Thoracic aorta (tissue), 2 donors: ENCODE measurements at regions not wholly inside any gene's neighbourhood (a gene's known extent, or its start where the extent isn't known, plus 50 kb on each side); places are given as distances from the start of the nearest gene placed in this dataset.
"Not testable (repeated sequence)": the region's sequence is repeated elsewhere in the genome, so short reads cannot be mapped to it uniquely, and the experiment has no call there.

ENCODE experiments used
- ATAC-seq: fragments of 150-250 bp; one replicate; pipeline ENCODE4 v1.8.0; 2017; ENCODE audit warnings: low read depth; ENCODE audit not compliant: insufficient number of reproducible peaks, low FRiP score
- DNase-seq: peaks from one replicate; pipeline ENCODE4 v3.0.0-alpha.2; 2020; ENCODE audit warnings: low spot score
- H3K27ac ChIP-seq, 2 donors: fragments of 200-600 bp; sonication (generic); 1 replicate in 1 of 2; 2 replicates in 1 of 2; pipeline ENCODE4 v1.5.1; 2016; ENCODE audit warnings: mild to moderate bottlenecking in 2 of 2, moderate library complexity in 2 of 2
- H3K27me3 ChIP-seq: fragments of 200-600 bp; sonication (generic); replicated peaks from 2 replicates; pipeline ENCODE4 v1.6.0; 2016; ENCODE audit warnings: mild to moderate bottlenecking; ENCODE audit not compliant: insufficient read depth
- H3K36me3 ChIP-seq: fragments of 200-600 bp; sonication (generic); one replicate; pipeline ENCODE4 v1.5.1; 2016
- H3K4me1 ChIP-seq, 2 donors: fragments of 200-600 bp; sonication (generic); 1 replicate in 1 of 2; 2 replicates in 1 of 2; pipeline versions ENCODE4 v1.5.1 to v1.6.0; 2016; ENCODE audit warnings: low read depth in 2 of 2, mild to moderate bottlenecking in 1 of 2; ENCODE audit not compliant: control insufficient read depth in 1 of 2
- H3K4me3 ChIP-seq: fragments of 200-600 bp; sonication (generic); 2 replicates; pipeline ENCODE4 v1.5.1; 2016; ENCODE audit warnings: mild to moderate bottlenecking
- H3K9me3 ChIP-seq: fragments of 200-600 bp; sonication (generic); 2 replicates; pipeline ENCODE4 v1.5.1; 2016
- CTCF ChIP-seq: fragments of 200-600 bp; sonication (generic); IDR thresholded peaks from one replicate; pipeline ENCODE4 v1.5.1; 2019; ENCODE audit warnings: antibody characterized with exemption

DNA sequence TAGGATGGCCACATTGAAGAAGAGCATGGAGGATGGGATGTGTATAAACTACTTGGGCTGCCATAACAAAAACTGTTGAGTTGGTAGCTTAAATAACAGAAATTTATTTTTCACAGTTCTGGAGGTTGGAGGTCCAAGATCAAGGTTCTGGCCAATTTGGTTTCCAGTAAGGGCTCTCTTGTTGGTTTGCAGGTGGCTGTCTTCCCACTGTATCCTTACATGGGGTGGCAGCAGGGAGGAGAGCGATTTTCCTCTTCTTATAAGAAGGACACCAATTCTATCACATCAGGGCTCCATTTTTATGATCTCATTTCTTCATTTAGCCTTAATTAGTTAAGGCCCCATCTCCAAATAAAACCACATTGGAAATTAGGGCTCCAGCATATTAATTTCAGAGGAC, 465.7 kb downstream of the GADD45G start:
- no peak for DNase-seq
- Histone ChIP-seq H3K4me3 (no peak overlapping the region), H3K9me3 (no peaks in the 10 kb centered on the region), H3K27me3 (no peaks in the 10 kb centered on the region), H3K4me1 (no peaks in the 10 kb centered on the region), H3K36me3 (no peaks in the 10 kb centered on the region), H3K27ac (no peak overlapping the region)
- TF ChIP-seq CTCF, result no peak
- no peak for ATAC-seq

DNA sequence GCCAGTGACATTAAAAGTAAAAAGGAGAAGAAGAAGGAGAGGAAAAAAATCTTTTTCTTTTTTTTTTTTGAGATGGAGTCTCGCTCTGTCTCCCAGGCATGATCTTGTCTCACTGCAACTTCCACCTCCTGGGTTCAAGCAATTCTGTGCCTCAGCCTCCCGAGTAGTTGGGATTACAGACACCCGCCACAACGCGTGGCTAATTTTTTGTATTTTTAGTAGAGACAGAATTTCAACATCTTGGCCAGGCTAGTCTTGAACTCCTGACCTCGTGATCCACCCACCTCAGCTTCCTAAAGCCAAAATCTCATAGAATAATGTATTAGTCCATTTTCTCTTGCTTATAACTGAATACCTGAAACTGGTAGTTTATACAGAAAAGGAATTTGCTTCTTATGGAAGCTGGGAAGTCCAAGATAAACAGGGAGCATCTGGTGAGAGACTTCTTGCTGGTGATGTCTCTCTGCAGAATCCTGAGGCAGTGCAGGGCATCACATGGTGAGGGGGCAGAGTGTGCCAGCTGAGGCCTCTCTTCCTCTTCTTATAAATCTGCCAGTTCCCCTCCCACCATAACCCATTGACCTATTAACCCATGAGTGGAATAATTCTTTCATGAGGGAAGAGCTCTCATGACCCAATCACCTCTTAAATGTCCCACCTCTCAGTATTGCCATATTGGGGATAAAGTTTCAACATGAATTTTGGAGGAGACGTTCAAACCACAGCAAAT, 466.3 kb downstream of the GADD45G start:
- Histone ChIP-seq H3K27me3 (no peaks in the 10 kb centered on the region), H3K9me3 (no peaks in the 10 kb centered on the region), H3K4me3 (no peak overlapping the region), H3K4me1 (no peaks in the 10 kb centered on the region), H3K27ac (no peak overlapping the region), H3K36me3 (no peaks in the 10 kb centered on the region)
- DNase-seq (no peak), ATAC-seq (no peak)
- TF ChIP-seq CTCF, result no peak

- Histone ChIP-seq H3K36me3 (no peaks in the 10 kb centered on the region), H3K4me3 (no peak overlapping the region), H3K4me1 (no peaks in the 10 kb centered on the region), H3K27ac (no peak overlapping the region), H3K9me3 (no peaks in the 10 kb centered on the region), H3K27me3 (no peaks in the 10 kb centered on the region)
- no peak for ATAC-seq
- TF ChIP-seq CTCF, result no peak
- DNase-seq, result no peak
These were observed 468.6 kb downstream of the GADD45G start for GRCh38 chr9:90073186-90073945.

DNA sequence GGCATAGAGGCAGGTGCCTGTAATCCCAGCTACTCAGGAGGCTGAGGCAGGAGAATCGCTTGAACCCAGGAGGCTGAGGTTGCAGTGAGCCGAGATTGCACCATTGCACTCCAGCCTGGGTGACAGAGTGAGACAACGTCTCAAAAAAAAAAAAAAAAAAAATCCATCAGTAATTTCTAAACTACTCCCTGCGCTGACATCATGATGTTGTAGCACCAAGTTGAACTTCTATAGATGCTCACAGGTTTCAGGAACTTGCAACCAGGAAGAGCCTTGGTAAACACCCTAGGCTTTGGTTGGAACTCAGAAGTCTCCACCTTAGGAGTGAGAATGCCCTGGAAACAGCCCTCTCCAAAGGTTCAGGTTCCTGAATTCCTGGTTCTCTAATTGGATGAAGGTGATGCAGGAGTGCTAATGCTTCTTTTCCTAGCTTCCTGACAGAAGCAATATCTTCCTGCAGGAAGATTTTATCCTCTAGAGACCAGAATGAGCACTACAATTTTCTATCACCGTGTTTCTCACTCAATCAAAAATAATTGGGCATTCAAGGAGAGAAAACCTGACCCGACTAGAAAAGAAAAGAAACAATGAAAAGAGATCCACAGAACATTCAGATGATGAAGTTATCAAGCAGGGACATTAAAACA, 469.6 kb downstream of the GADD45G start:
- Histone ChIP-seq H3K4me3 (no peak overlapping the region), H3K36me3 (no peaks in the 10 kb centered on the region), H3K27me3 (no peaks in the 10 kb centered on the region), H3K27ac (no peak overlapping the region), H3K4me1 (no peaks in the 10 kb centered on the region), H3K9me3 (no peaks in the 10 kb centered on the region)
- no peak for TF ChIP-seq CTCF
- ATAC-seq, result no peak
- no peak for DNase-seq

DNA sequence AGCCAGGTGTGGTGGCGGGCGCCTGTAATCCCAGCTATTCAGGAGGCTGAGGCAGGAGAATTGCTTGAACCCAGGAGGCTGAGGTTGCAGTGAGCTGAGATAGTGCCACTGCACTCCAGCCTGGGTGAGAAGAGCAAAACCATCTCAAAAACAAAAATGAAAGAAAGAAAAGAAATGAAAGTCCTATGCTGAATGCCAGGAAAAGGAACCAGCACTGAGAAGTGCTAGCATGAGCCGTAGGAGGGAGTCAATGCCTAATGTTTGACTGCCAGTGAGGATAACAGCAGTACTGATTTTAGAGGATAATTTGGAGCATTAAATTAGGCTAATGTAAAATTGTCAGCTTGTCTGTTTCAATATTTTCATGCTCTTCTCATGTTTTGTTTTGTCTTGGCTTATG, 472.8 kb downstream of the GADD45G start:
- H3K9me3 ChIP-seq, ATAC-seq, H3K36me3 ChIP-seq, H3K27ac ChIP-seq, H3K4me1 ChIP-seq, H3K4me3 ChIP-seq, H3K27me3 ChIP-seq, DNase-seq: not testable (repeated sequence)
